HepG2 (cell line): ENCODE measurements at regions not wholly inside any gene's neighbourhood (a gene's known extent, or its start where the extent isn't known, plus 50 kb on each side); places are given as distances from the start of the nearest gene placed in this dataset.
A peak's percentile ranks its signal among the peaks of the same experiment; 100 is the strongest.

Experiments used
- ATAC-seq: fragments of 200-7000 bp; cut with Tn5 transposase; 3 replicates; pipeline ENCODE4 v1.9.1; 2020; ENCODE audit warnings: mild to moderate bottlenecking, moderate library complexity
- BruUV-seq: library from RNA; stranded (reverse); fragments of 400-500 nt; replicated peaks from 2 replicates; lab custom pipeline; 2021; lab: Mats Ljungman, UMichigan
- CTCF ChIA-PET: fragments of 300-600 bp; formaldehyde crosslinking; extraction: SDS; loops from one replicate; lab custom pipeline; 2021; ENCODE audit warnings: low total read pairs, inconsistent platforms, low intra/inter-chr PET ratio; lab: Yijun Ruan, JAX
- POLR2A ChIA-PET: fragments of 350-600 bp; sonication (Branson Sonifier 250); formaldehyde crosslinking; loops from one replicate; lab custom pipeline; 2020; ENCODE audit warnings: antibody characterized with exemption, inconsistent platforms; lab: Yijun Ruan, JAX
- DNase-seq: peaks from one replicate; pipeline ENCODE4 v3.0.0-alpha.2; 2015; ENCODE audit warnings: low spot score
- FAIRE-seq: peaks from 3 replicates; lab custom pipeline; 2011; peaks lifted over from hg19 to GRCh38; lab: Jason Lieb, UNC
- H2AFZ ChIP-seq: one replicate; pipeline ENCODE4 v1.6.1; 2011; ENCODE audit warnings: low read length, inconsistent platforms
- H3K27ac ChIP-seq: fragments of 300-600 bp; 3 replicates; pipeline ENCODE4 v1.8.0; 2011; ENCODE audit warnings: mixed run types, mild to moderate bottlenecking, mixed read lengths, low read length, inconsistent platforms; ENCODE audit not compliant: insufficient read depth; ENCODE audit errors: extremely low read length
- H3K27me3 ChIP-seq, 2 experiments: fragments of 200-600 bp in 1 of 2; 2 replicates in 1 of 2; 3 replicates in 1 of 2; pipeline versions ENCODE4 v1.6.0 to v1.8.0; 2011; ENCODE audit warnings: low read length in 2 of 2, mild to moderate bottlenecking in 2 of 2, moderate library complexity in 2 of 2, inconsistent platforms in 1 of 2; ENCODE audit not compliant: insufficient read depth in 2 of 2, control insufficient read depth in 1 of 2
- H3K36me3 ChIP-seq, 2 experiments: fragments of 200-600 bp in 1 of 2; replicated peaks in 1 of 2; 2 replicates in 1 of 2; 3 replicates in 1 of 2; pipeline versions ENCODE4 v1.5.1 to v1.8.0; 2011; ENCODE audit warnings: low read length in 2 of 2, inconsistent platforms in 1 of 2; ENCODE audit not compliant: insufficient read depth in 2 of 2, control insufficient read depth in 1 of 2
- H3K4me1 ChIP-seq: 2 replicates; pipeline ENCODE4 v1.5.1; 2012; ENCODE audit warnings: low read length, inconsistent platforms; ENCODE audit not compliant: insufficient read depth
- H3K4me2 ChIP-seq: 2 replicates; pipeline ENCODE4 v1.6.0; 2011; ENCODE audit warnings: low read depth, low read length, inconsistent platforms
- H3K4me3 ChIP-seq, 3 experiments: fragments of 200-600 bp in 1 of 3; sonication (generic), shearing (Covaris generic) in 1 of 3; replicated peaks in 1 of 3; 2 replicates each; pipeline ENCODE4 v1.5.1; 2011 to 2016; ENCODE audit warnings: low read length in 3 of 3, inconsistent platforms in 2 of 3, low read depth in 2 of 3, mild to moderate bottlenecking in 2 of 3, control low read depth in 1 of 3, mixed read lengths in 1 of 3; ENCODE audit not compliant: insufficient read depth in 1 of 3
- H3K79me2 ChIP-seq: one replicate; pipeline ENCODE4 v1.6.1; 2011; ENCODE audit warnings: low read length, inconsistent platforms; ENCODE audit not compliant: insufficient read depth
- H3K9ac ChIP-seq: 2 replicates; pipeline ENCODE4 v1.6.0; 2011; ENCODE audit warnings: mild to moderate bottlenecking, low read depth, low read length, inconsistent platforms; ENCODE audit not compliant: insufficient read depth
- H3K9me3 ChIP-seq: 2 replicates; pipeline ENCODE4 v1.5.1; 2012; ENCODE audit warnings: mild to moderate bottlenecking, low read length
- H4K20me1 ChIP-seq: 2 replicates; pipeline ENCODE4 v1.6.0; 2011; ENCODE audit warnings: inconsistent platforms, mild to moderate bottlenecking, low read length, moderate library complexity; ENCODE audit not compliant: insufficient read depth
- BRCA1 ChIP-seq: sonication (generic); formaldehyde crosslinking; IDR thresholded peaks from 2 replicates; pipeline ENCODE4 v1.4.0; 2020; ENCODE audit warnings: missing genetic modification reagents
- CENPX ChIP-seq: sonication (generic); formaldehyde crosslinking; IDR thresholded peaks from 2 replicates; pipeline ENCODE4 v1.9.0; 2021; ENCODE audit warnings: mild to moderate bottlenecking, missing genetic modification reagents, moderate library complexity
- DPF2 ChIP-seq: sonication (generic); formaldehyde crosslinking; IDR thresholded peaks from 2 replicates; pipeline ENCODE4 v1.4.0; 2020; ENCODE audit warnings: mild to moderate bottlenecking, low read depth, missing genetic modification reagents, borderline replicate concordance
- ERF ChIP-seq: IDR thresholded peaks from 2 replicates; pipeline ENCODE4 v1.6.1; 2018; ENCODE audit warnings: missing biosample characterization, missing genetic modification reagents
- HMGXB3 ChIP-seq: sonication (generic); formaldehyde crosslinking; IDR thresholded peaks from 2 replicates; pipeline ENCODE4 v1.4.0; 2020; ENCODE audit warnings: missing genetic modification reagents, borderline replicate concordance
- HOXD1 ChIP-seq: sonication (generic); formaldehyde crosslinking; IDR thresholded peaks from 2 replicates; pipeline ENCODE4 v1.5.0; 2020; ENCODE audit warnings: missing genetic modification reagents
- MAFF ChIP-seq: IDR thresholded peaks from 2 replicates; pipeline ENCODE4 v1.6.1; 2011; ENCODE audit warnings: low read depth, low read length, improper control_type of control experiment
- MAFK ChIP-seq, 2 experiments: IDR thresholded peaks in 1 of 2; conservative IDR thresholded peaks in 1 of 2; 2 replicates each; pipeline ENCODE4 v1.6.1; 2011; ENCODE audit warnings: improper control_type of control experiment in 2 of 2, low read length in 2 of 2
- NR2F6 ChIP-seq, 2 experiments: IDR thresholded peaks; 2 replicates each; pipeline ENCODE4 v1.6.1; 2016; ENCODE audit warnings: antibody characterized with exemption in 1 of 2, mild to moderate bottlenecking in 1 of 2
- PHF5A ChIP-seq: IDR thresholded peaks from one replicate; pipeline ENCODE4 v1.6.1; 2018; ENCODE audit warnings: low read depth, missing genetic modification reagents; ENCODE audit not compliant: unreplicated experiment
- SRY ChIP-seq: sonication (generic); formaldehyde crosslinking; IDR thresholded peaks from 2 replicates; pipeline ENCODE4 v1.8.0; 2022; ENCODE audit warnings: mild to moderate bottlenecking, missing genetic modification reagents
- ZNF597 ChIP-seq: sonication (generic); formaldehyde crosslinking; IDR thresholded peaks from 2 replicates; pipeline ENCODE4 v1.5.0; 2020; ENCODE audit warnings: missing genetic modification reagents
- WGBS: methylation state at CpG from one replicate; pipeline ENCODE4 v1.1.6; 2017; ENCODE audit warnings: low lambda C conversion rate; 5-methylcytosine and 5-hydroxymethylcytosine counted together
- in situ Hi-C: cut with HindIII; loops from 2 replicates; pipeline ENCODE4 v1.10.0; 2017; ENCODE audit warnings: low pct_unique_long_range_greater_than_20kb; ENCODE audit not compliant: extremely low pct_ligation_motif_present
- intact Hi-C: fragments of 100-400 bp; cut with micrococcal nuclease; formaldehyde crosslinking; loops from one replicate; pipeline ENCODE4 v1.10.0; 2022; ENCODE audit not compliant: unreplicated experiment

GRCh38 chr5:91820874-91821273, 437.8 kb upstream of the ARRDC3 start:
- in situ Hi-C loops, result no loop called here

GRCh38 chr5:91816681-91817080, 433.6 kb upstream of the ARRDC3 start:
- ATAC-seq (no peak), FAIRE-seq (no peak), DNase-seq (no peak)
- intact Hi-C loops (no loop called here), in situ Hi-C loops (no loop called here)
- Histone ChIP-seq H4K20me1 (no peaks in the 10 kb centered on the region), H3K9me3 (no peaks in the 10 kb centered on the region), H3K27ac (no peak overlapping the region), H3K4me2 (no peak overlapping the region), H3K4me1 (no peaks in the 10 kb centered on the region), H2AFZ (no peak overlapping the region), H3K79me2 (no peaks in the 10 kb centered on the region), H3K4me3 (no peak overlapping the region), H3K27me3 (no peaks in the 10 kb centered on the region), H3K9ac (no peak overlapping the region), H3K36me3 (no peaks in the 10 kb centered on the region)
- WGBS, result 0% methylated on average over 1 of the region's 1 CpG
- no TSS peak for BruUV-seq
- TF ChIP-seq NR2F6 (IDR thresholded peaks at IDR 0.05) (no peak), NR2F6 (CRISPR knock-in tag; IDR thresholded peaks at IDR 0.05) (no peak), ERF (no peak), HOXD1 (CRISPR knock-in tag) (no peak), DPF2 (CRISPR knock-in tag) (no peak), BRCA1 (CRISPR knock-in tag) (no peak), HMGXB3 (CRISPR knock-in tag) (no peak), SRY (CRISPR knock-in tag) (no peak), PHF5A (no peak), ZNF597 (CRISPR knock-in tag) (no peak)
- CTCF ChIA-PET, result no interaction called here
- POLR2A ChIA-PET, result no interaction called here

More at GRCh38 chr5:91820874-91821273, 437.8 kb upstream of the ARRDC3 start:
- ATAC-seq, result no peak
- BruUV-seq, result no TSS peak
- Histone ChIP-seq H3K4me3 (no peak overlapping the region), H2AFZ (no peak overlapping the region), H3K79me2 (no peaks in the 10 kb centered on the region), H3K9ac (no peak overlapping the region), H3K9me3 (no peaks in the 10 kb centered on the region), H3K27ac (no peak overlapping the region), H3K27me3 (no peaks in the 10 kb centered on the region), H3K36me3 (no peaks in the 10 kb centered on the region), H3K4me1 (no peaks in the 10 kb centered on the region), H4K20me1 (no peaks in the 10 kb centered on the region), H3K4me2 (no peak overlapping the region)
- ChIA-PET CTCF (no interaction called here), POLR2A (no interaction called here)
- no peak for DNase-seq
- intact Hi-C loops, result no loop called here
- no peak for TF ChIP-seq CENPX (CRISPR knock-in tag)
- peak in 1 of 2 experiments; percentile 71; a peak in 3 of 4 replicates for TF ChIP-seq MAFK (conservative IDR thresholded peaks at IDR 0.05 in 1 of 2, IDR thresholded peaks at IDR 0.05 in 1 of 2; ENCODE audit: low read length in 2 of 2)
- 0 out of 2 replicates have a peak, but pooled peaks have one; percentile 30 for TF ChIP-seq MAFF
- no peak for FAIRE-seq
